Suprapubic skin (tissue), 4 donors: ENCODE measurements at regions not wholly inside any gene's neighbourhood (a gene's known extent, or its start where the extent isn't known, plus 50 kb on each side); places are given as distances from the start of the nearest gene placed in this dataset.

ENCODE experiments used
- POLR2A ChIP-seq, 2 donors: fragments of 450-650 bp; IDR thresholded peaks; one replicate each; pipeline ENCODE4 v1.6.1; 2017; ENCODE audit warnings: antibody characterized with exemption in 2 of 2, mild to moderate bottlenecking in 2 of 2, moderate library complexity in 2 of 2
- POLR2AphosphoS5 ChIP-seq, 3 donors: sonication (generic); formaldehyde crosslinking; IDR thresholded peaks; one replicate each; pipeline ENCODE4 v1.6.1; 2017; ENCODE audit warnings: antibody characterized with exemption in 3 of 3
- TF ChIP-seq, protein P1 (sequence below), 2 donors: fragments of 200-600 bp in 1 of 2; fragments of 450-650 bp in 1 of 2; sonication (generic) in 1 of 2; IDR thresholded peaks; one replicate each; pipeline ENCODE4 v1.5.1; 2016 to 2019; ENCODE audit warnings: antibody characterized with exemption in 2 of 2, mild to moderate bottlenecking in 1 of 2, moderate library complexity in 1 of 2

DNA sequence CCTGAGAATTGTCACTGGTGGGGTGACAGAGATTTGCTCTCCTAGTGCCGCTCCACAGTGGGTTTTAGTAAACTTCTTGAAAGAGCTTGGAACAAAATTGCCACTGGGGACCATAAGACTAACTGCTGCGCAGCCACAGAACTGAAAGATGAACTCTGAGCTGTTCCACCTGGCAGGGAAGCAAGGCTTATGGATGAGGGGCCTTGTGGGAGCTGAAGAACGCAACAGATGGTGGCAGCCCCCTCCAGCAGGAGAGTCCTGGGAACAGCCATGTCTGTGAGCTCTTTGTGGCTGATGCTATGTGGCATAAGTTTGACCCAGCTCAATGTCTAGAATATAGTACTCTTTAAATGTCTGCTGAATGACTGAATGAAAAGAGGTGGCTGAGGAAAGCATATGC is 66.8 kb upstream of the C2CD4B start:
- TF ChIP-seq POLR2A (IDR thresholded peaks at IDR 0.05) (no peak), POLR2AphosphoS5 (IDR thresholded peaks at IDR 0.05) (no peak)
- TF ChIP-seq, protein P1, sequence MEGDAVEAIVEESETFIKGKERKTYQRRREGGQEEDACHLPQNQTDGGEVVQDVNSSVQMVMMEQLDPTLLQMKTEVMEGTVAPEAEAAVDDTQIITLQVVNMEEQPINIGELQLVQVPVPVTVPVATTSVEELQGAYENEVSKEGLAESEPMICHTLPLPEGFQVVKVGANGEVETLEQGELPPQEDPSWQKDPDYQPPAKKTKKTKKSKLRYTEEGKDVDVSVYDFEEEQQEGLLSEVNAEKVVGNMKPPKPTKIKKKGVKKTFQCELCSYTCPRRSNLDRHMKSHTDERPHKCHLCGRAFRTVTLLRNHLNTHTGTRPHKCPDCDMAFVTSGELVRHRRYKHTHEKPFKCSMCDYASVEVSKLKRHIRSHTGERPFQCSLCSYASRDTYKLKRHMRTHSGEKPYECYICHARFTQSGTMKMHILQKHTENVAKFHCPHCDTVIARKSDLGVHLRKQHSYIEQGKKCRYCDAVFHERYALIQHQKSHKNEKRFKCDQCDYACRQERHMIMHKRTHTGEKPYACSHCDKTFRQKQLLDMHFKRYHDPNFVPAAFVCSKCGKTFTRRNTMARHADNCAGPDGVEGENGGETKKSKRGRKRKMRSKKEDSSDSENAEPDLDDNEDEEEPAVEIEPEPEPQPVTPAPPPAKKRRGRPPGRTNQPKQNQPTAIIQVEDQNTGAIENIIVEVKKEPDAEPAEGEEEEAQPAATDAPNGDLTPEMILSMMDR (IDR thresholded peaks at IDR 0.05): no peak
